ENCODE measurements at regions not wholly inside any gene's neighbourhood (a gene's known extent, or its start where the extent isn't known, plus 50 kb on each side); places are given as distances from the start of the nearest gene placed in this dataset.

DNA sequence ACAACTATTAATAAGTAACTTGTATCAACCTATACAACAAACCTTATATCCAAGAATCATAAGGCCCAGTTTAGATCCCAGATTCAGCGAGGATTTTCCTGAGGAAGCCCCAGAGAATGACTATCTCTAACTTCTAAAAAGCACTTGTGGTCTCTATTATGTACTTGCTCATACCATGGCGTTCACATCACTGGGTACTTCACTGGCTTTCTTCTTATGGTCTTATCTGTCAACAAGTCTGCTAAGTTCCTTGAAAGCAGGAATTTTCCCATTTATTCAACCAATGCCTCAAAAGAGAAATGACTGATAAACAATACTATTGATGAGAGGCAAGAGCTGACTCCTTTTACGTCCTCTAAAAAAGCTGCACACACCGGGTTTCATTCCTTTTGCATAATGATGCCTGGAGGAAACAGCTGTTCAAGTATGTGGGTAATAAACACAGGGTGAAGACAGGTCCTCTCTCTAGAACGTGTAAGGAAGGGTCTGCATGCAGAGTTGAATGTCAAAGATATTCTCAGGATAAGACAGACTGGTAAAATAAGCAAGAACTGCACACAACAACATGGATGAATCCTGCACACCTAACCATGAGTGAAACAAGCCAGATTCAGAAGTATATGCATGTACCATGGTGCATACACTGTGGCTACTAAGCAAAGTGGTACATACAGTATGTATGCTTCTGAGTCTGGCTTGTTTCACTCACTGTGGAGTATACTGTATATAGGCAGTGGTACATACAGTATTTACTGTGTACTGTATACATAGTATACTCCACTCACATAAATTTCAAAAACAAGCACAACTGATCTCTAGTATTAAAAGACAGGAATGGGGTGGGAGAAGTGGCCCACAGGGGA is 408.7 kb downstream of the SHQ1 start:
- peaks cover 0 to 18% (median 0%) of the 10 kb centered on the region in 4 experiments; a peak in 3 of 8 replicates for H3K36me3 ChIP-seq (ENCODE audit: control insufficient read depth in 2 of 4, insufficient read depth in 4 of 4, low read length in 3 of 4)
- no peak overlapping the region for H2BK20ac ChIP-seq (ENCODE audit: low read length)
- H4K5ac ChIP-seq (ENCODE audit: insufficient read length, low read depth, low read length) = no peak overlapping the region
- no peak overlapping the region for H3K18ac ChIP-seq (ENCODE audit: extremely low read depth, low read length)
- no peak overlapping the region for H4K91ac ChIP-seq (replicated peaks; ENCODE audit: insufficient read length, low read length)
- ChIA-PET CTCF (ENCODE audit: partially characterized antibody) (no interaction called here), POLR2A (ENCODE audit: partially characterized antibody) (interaction anchor here (0.9 to 1.5 kb wide), 3 partner anchors 8 to 15 kb away, joined by 3 to 5 read pairs (median 3); no protein-coding TSS in a partner anchor)
- no peak overlapping the region for H2AK5ac ChIP-seq (ENCODE audit: low read depth, low read length)
- H2AFZ ChIP-seq (ENCODE audit: low read length) = no peak overlapping the region
- H3K79me1 ChIP-seq (ENCODE audit: low read depth, low read length) = peaks cover 6% of the 10 kb centered on the region; the same call in 1 of the 2 replicates
- DNase-seq (ENCODE audit: low read depth in 1 of 2, low spot score in 2 of 2) (no peak), FAIRE-seq (no peak)
- no peak overlapping the region for H2BK120ac ChIP-seq (replicated peaks; ENCODE audit: low read depth, low read length)
- H3K79me2 ChIP-seq (ENCODE audit: control insufficient read depth in 1 of 2, insufficient read depth in 2 of 2, low read length in 2 of 2) = peaks cover 62 to 100% of the 10 kb centered on the region in 2 experiments
- H4K20me1 ChIP-seq (replicated peaks in 1 of 2; ENCODE audit: control insufficient read depth in 1 of 2, insufficient read depth in 2 of 2, low read length in 2 of 2) = peaks cover 33% of the 10 kb centered on the region in 2 experiments
- no peak overlapping the region for H2BK12ac ChIP-seq (ENCODE audit: low read depth, low read length)
- WGBS, 2 experiments (ENCODE audit: extremely low coverage in 1 of 2, insufficient coverage in 1 of 2, insufficient read length in 1 of 2, insufficient replicate concordance in 2 of 2, low coverage in 1 of 2, low lambda C conversion rate in 2 of 2, missing lambda C conversion rate in 1 of 2) = 85% methylated on average over 5 of the region's 5 CpGs; no CpG with 5 or more reads in 1 of the 2 experiments
- H3K4ac ChIP-seq (replicated peaks; ENCODE audit: insufficient read length, low read depth, low read length) = no peak overlapping the region
- no peak overlapping the region for H3K9ac ChIP-seq (replicated peaks in 1 of 4; ENCODE audit: extremely low read depth in 1 of 4, low read depth in 3 of 4, low read length in 3 of 4)
- no peak overlapping the region for H4K8ac ChIP-seq (ENCODE audit: extremely low read depth, insufficient read depth, low read length)
- H2BK15ac ChIP-seq (ENCODE audit: low read length) = no peak overlapping the region
- H3K27ac ChIP-seq (ENCODE audit: low read depth, low read length) = no peak overlapping the region
- H3K14ac ChIP-seq (ENCODE audit: insufficient read length) = no peak overlapping the region
- H2BK5ac ChIP-seq (ENCODE audit: low read depth, low read length) = no peak overlapping the region
- no peaks in the 10 kb centered on the region for H3K9me3 ChIP-seq (ENCODE audit: insufficient read depth in 2 of 2, low read depth in 1 of 2, low read length in 1 of 2)
- H3K4me1 ChIP-seq (replicated peaks in 1 of 4; ENCODE audit: control insufficient read depth in 3 of 4, insufficient read depth in 4 of 4, low read length in 3 of 4) = peaks cover 2 to 12% (median 3%) of the 10 kb centered on the region in 4 experiments; a peak in 6 of 7 replicates
- no peaks in the 10 kb centered on the region for H3K23me2 ChIP-seq (ENCODE audit: low read depth, low read length)
- no peak overlapping the region for H3K4me2 ChIP-seq (ENCODE audit: insufficient read depth in 1 of 2, low read depth in 2 of 2, low read length in 2 of 2)
- H3K56ac ChIP-seq (replicated peaks; ENCODE audit: insufficient read length, low read depth, low read length) = no peak overlapping the region
- H3K27me3 ChIP-seq (replicated peaks in 1 of 4; ENCODE audit: control insufficient read depth in 3 of 4, extremely low read depth in 1 of 4, insufficient read depth in 3 of 4, low read length in 3 of 4) = no peaks in the 10 kb centered on the region
- no peak overlapping the region for H3K23ac ChIP-seq (ENCODE audit: insufficient read length)
- no peak overlapping the region for H3K4me3 ChIP-seq (ENCODE audit: extremely low read depth in 1 of 4, insufficient read depth in 2 of 4, low read depth in 3 of 4, low read length in 4 of 4)
- TF ChIP-seq CHD1 (IDR thresholded peaks at IDR 0.05; ENCODE audit: low read depth, low read length) = no peak
- no peak for TF ChIP-seq SAP30 (IDR thresholded peaks at IDR 0.05; ENCODE audit: insufficient read depth, insufficient replicate concordance, low read length)
- TF ChIP-seq MAX (IDR thresholded peaks at IDR 0.05) = no peak
- TF ChIP-seq EZH2 (IDR thresholded peaks at IDR 0.05; ENCODE audit: low read depth, low read length, severe bottlenecking) = no peak
- TF ChIP-seq SRF (IDR thresholded peaks at IDR 0.05; ENCODE audit: low read depth, low read length) = no peak
- TF ChIP-seq SP2 (IDR thresholded peaks at IDR 0.05; ENCODE audit: low read length) = no peak
- TF ChIP-seq GABPA (IDR thresholded peaks at IDR 0.05; ENCODE audit: borderline replicate concordance, insufficient read depth, low read length) = no peak
- TF ChIP-seq SP1 (IDR thresholded peaks at IDR 0.05; ENCODE audit: low read depth, low read length) = no peak
- TF ChIP-seq TBP (IDR thresholded peaks at IDR 0.05; ENCODE audit: low read depth, low read length) = no peak
- TF ChIP-seq POLR2AphosphoS5 (IDR thresholded peaks at IDR 0.05; ENCODE audit: low read depth, low read length) = no peak
- no peak for TF ChIP-seq CEBPB (IDR thresholded peaks at IDR 0.05; ENCODE audit: low read depth, low read length)
- TF ChIP-seq PHF8 (conservative IDR thresholded peaks at IDR 0.05; ENCODE audit: low read depth, low read length) = no peak
- TF ChIP-seq NANOG (IDR thresholded peaks at IDR 0.05; ENCODE audit: insufficient read depth, low read depth, low read length, poor library complexity, severe bottlenecking) = no peak

Data from H1 (cell line).